ENCODE measurements at regions not wholly inside any gene's neighbourhood (a gene's known extent, or its start where the extent isn't known, plus 50 kb on each side); places are given as distances from the start of the nearest gene placed in this dataset.

- peak; percentile 57 for DNase-seq (ENCODE audit: low spot score)
These were observed 57.4 kb downstream of the IGLL1 start for GRCh38 chr22:23522623-23523251.

DNA sequence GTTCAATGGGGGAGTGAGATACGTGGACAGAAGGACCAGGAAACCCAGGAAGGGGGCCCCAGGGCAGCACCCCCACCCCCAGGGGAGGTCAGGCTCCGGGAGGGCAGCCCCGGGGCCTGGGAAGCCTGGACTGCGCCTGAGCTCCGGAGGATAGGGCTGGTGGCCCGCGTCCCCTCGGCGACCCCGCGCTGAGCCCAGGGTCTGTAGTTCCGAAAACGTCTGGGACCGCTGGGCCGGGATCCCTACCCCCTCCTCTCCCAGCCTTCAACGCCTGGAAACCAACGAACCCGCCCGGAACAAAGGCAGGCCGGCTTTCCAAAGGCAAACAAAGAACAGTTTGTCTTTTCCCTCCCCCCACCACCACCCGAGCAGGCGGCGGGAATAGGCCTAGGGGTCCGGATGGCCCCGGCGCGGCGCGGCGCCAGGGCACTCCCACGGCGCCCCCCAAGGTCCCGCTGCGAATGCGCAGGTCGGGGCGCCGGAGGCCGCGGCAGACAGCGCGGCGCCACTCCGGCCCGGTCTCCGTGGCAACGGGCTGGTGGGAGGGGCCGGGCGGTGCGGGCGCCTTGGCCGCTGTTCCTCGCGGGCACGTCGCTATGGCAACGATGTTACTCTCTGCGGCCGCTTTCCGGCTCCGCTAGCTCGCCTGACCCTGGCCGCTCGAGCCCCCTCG lies 58.5 kb downstream of the IGLL1 start:
- peak; percentile 91 for DNase-seq (ENCODE audit: low spot score)

GRCh38 chr22:23520863-23521440 lies 59.1 kb downstream of the IGLL1 start:
- DNase-seq (ENCODE audit: low spot score) = peak; percentile 75

- no peak for DNase-seq (ENCODE audit: low spot score)
These were observed 60.5 kb downstream of the IGLL1 start for GRCh38 chr22:23519442-23520157.

GRCh38 chr22:23518376-23519187 lies 61.5 kb downstream of the IGLL1 start:
- no peak for DNase-seq (ENCODE audit: low spot score)

- no peak for DNase-seq (ENCODE audit: low spot score)
These were observed 62.2 kb downstream of the IGLL1 start for GRCh38 chr22:23517804-23518375.

DNA sequence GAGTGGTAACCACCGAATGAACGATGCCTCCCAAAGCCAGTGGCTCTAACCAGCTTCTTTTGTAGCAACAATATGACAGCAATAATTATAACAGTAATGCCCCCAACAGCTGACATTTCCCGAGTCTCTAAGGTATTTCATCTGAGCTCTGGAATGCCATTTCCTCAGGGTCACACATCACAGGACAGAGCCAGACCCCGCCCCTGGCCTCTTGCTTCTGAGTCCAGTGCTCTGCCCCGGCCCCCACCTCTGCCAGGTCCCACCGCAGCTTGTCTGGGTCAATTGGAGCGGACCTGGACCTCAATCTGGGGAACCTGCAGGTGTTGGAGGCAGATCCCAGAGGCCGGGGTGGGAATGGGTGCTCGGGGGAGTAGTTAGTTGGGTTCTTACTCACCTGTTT lies 63.8 kb downstream of the IGLL1 start:
- no peak for DNase-seq (ENCODE audit: low spot score)

- no peak for DNase-seq (ENCODE audit: low spot score)
These were observed 65.6 kb downstream of the IGLL1 start for GRCh38 chr22:23514322-23515038.

DNA sequence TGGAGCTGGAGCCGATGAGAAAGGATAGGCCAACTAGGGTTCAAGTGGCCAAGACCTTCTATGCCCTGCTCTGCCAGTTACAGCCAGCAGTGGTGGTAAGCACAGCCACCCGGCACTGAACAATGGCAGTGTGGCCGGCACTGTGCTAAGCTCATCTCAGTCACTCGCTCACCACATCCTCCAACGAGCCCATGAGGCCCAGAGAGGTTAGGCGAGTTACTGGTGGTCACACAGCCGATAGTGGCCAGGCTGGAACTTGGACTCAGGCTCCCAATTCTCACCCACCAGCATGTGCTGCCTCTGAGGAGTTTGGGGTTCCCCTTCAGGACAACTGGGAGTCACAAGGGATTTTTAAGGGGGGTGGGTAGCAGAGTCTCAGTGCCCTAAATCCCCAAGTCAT lies 66.4 kb downstream of the IGLL1 start:
- no peak for DNase-seq (ENCODE audit: low spot score)

- DNase-seq (ENCODE audit: low spot score) = no peak
These were observed 67.0 kb downstream of the IGLL1 start for GRCh38 chr22:23513133-23513532.

GRCh38 chr22:23512721-23513120 lies 67.4 kb downstream of the IGLL1 start:
- no peak for DNase-seq (ENCODE audit: low spot score)

DNA sequence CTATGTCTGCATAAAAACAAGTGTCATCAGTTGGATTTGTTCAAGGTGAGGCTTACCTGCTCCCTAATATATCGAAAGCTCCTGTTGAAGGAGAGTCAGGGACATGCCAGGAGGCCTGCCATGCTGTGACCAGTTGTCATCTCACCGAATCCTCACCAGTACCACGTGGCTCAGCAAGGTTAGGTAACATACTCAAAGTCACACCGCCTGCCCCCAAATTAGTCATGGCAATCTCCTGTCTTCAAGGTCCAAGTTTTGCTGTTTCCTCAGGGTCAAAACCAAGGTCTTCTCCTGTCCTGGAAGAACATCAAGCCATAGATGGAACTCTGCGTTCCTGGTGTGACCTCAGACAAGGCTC lies 67.8 kb downstream of the IGLL1 start:
- DNase-seq (ENCODE audit: low spot score) = no peak

DNA sequence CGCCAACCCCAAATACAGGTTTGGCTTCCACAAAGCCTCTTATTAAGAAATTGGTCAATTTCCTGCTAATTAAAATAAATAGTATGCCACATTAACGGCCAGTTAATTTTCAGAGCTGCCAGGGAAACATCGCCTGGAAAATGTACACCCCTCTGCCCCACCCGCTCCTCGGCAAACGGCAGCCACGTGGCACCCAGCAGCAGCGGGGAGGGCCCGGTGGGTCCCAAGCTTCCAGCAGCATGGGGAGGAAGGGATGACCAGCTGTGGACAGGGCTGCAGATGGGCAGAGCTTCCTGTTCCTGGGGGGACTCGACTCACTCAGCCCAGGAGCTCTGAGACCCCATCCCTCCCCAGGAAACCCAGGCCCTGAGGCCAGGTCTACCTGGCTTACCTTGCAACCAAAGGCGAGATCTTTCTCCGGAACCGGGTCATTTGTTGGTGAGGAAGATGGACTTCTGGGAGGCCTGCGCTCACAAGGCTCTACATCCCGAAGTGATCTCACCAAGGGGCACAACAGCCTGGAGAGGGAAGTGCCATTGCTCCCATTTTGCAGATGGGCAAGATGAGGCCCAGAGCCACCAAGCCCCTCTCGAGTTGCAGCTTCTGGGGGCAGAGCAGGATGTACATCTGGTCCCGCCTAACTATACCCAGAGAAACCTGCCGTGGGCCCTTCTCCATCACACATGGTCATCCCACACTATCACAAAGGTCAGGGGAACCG lies 68.3 kb downstream of the IGLL1 start:
- DNase-seq (ENCODE audit: low spot score) = no peak

- DNase-seq (ENCODE audit: low spot score) = no peak
These were observed 70.4 kb downstream of the IGLL1 start for GRCh38 chr22:23509571-23510302.

DNA sequence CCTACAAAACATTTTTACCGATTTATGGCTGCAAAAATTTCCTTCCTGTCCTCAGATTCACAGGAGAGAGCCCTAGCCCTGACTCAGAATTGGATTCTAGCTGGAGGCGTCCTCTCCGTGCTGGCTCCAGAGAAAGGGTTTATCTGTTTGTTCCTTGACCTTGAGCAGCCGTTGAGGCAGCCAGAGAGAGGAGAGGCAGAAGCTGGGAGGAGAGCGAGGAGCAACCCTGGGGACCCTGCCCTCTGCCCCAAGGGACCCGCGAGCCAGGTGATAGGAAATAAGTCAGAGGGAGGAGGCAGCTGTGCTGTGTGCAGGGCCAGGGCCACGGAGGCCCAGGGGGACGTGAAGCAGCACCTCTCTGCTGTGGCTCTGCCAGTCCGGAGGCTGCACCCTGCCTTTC lies 75.6 kb downstream of the IGLL1 start:
- no peak for DNase-seq (ENCODE audit: low spot score)

GRCh38 chr22:23503736-23504440 lies 76.2 kb downstream of the IGLL1 start:
- DNase-seq (ENCODE audit: low spot score) = no peak

- no peak for DNase-seq (ENCODE audit: low spot score)
These were observed 76.9 kb downstream of the IGLL1 start for GRCh38 chr22:23503142-23503541.

DNA sequence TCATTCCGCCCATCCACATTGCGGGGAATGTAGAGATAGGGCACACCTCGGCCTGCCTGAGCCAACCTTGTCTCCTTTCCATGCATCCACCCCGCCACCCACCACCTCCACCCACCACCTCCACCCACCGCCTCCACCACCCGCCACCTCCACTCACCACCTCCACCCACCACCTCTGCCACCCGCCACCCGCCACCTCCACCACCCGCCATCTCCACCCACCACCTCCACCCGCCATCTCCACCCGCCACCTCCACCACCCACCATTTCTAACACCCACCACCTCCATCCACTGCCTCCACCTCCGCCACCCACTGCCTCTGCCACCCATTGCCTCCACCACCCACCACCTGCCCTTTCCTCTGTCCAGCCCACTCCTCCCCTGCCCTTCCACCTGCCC lies 78.4 kb downstream of the IGLL1 start:
- DNase-seq (ENCODE audit: low spot score) = no peak

DNA sequence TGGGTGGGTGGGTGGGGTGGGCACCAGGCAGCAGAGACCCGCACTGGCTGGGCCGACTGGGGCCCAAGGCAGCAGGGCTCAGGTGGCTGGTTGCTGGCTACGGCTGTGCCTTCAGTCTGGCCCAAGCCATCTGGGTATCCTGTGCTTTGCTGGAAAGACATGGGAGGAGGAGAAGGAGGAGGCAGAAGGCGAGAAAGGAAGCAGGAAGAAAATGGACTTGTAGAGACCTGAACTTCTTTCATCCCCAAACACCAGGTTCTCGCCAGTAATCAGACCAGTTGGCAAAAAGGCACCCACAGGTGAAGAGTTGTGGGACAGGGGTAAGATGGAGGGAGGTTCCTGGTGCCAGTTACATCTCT lies 78.8 kb downstream of the IGLL1 start:
- no peak for DNase-seq (ENCODE audit: low spot score)

Data from HuH-7.5 (cell line).